PC-3 (cell line): ENCODE measurements at regions not wholly inside any gene's neighbourhood (a gene's known extent, or its start where the extent isn't known, plus 50 kb on each side); places are given as distances from the start of the nearest gene placed in this dataset.

Source experiments
- ATAC-seq: fragments of 200-7000 bp; cut with Tn5 transposase; 2 replicates; pipeline ENCODE4 v1.9.1; 2020; ENCODE audit warnings: mild to moderate bottlenecking, moderate library complexity
- BruUV-seq: library from RNA; stranded (reverse); fragments of 400-500 nt; replicated peaks from 2 replicates; lab custom pipeline; 2021; lab: Mats Ljungman, UMichigan
- CTCF ChIA-PET: fragments of 300-600 bp; sonication (Branson Sonifier 250); formaldehyde crosslinking; loops from one replicate; lab custom pipeline; 2022; ENCODE audit warnings: antibody characterized with exemption; lab: Charles Lee
- POLR2A ChIA-PET: fragments of 300-600 bp; sonication (Branson Sonifier 250); formaldehyde crosslinking; loops from one replicate; lab custom pipeline; 2022; ENCODE audit warnings: antibody characterized with exemption; ENCODE audit not compliant: unreplicated experiment; lab: Charles Lee
- DNase-seq: peaks from one replicate; pipeline ENCODE4 v3.0.0-alpha.2; 2015
- H2AFZ ChIP-seq: fragments of 300-600 bp; sonication (generic); 2 replicates; pipeline ENCODE4 v1.6.0; 2016; ENCODE audit warnings: antibody characterized with exemption, low read length
- H3F3A ChIP-seq: fragments of 300-600 bp; sonication (generic); one replicate; pipeline ENCODE4 v1.6.0; 2017; ENCODE audit warnings: antibody characterized with exemption, low read length, control low read depth, mild to moderate bottlenecking; ENCODE audit not compliant: unreplicated experiment
- H3K27ac ChIP-seq: fragments of 300-600 bp; sonication (generic); 2 replicates; pipeline ENCODE4 v1.5.1; 2016; ENCODE audit warnings: mild to moderate bottlenecking, low read length
- H3K27me3 ChIP-seq: fragments of 300-600 bp; sonication (generic); 2 replicates; pipeline ENCODE4 v1.6.1; 2016; ENCODE audit warnings: low read length, mixed read lengths
- H3K36me3 ChIP-seq: fragments of 300-600 bp; sonication (generic); 2 replicates; pipeline ENCODE4 v1.6.1; 2016; ENCODE audit warnings: low read depth, mixed run types, low read length, mixed read lengths
- H3K4me1 ChIP-seq: fragments of 300-600 bp; sonication (generic); 2 replicates; pipeline ENCODE4 v1.5.1; 2016; ENCODE audit warnings: low read length; ENCODE audit not compliant: insufficient read depth
- H3K4me2 ChIP-seq: fragments of 300-600 bp; sonication (generic); 2 replicates; pipeline ENCODE4 v1.6.0; 2016; ENCODE audit warnings: low read length
- H3K4me3 ChIP-seq: fragments of 300-600 bp; sonication (generic); 2 replicates; pipeline ENCODE4 v1.5.1; 2016; ENCODE audit warnings: mild to moderate bottlenecking, low read length, mixed read lengths
- H3K79me2 ChIP-seq: fragments of 300-600 bp; sonication (generic); 2 replicates; pipeline ENCODE4 v1.6.1; 2017; ENCODE audit warnings: low read length, mixed read lengths
- H3K9ac ChIP-seq: fragments of 300-600 bp; sonication (generic); 2 replicates; pipeline ENCODE4 v1.6.0; 2016; ENCODE audit warnings: mild to moderate bottlenecking, low read length
- H3K9me2 ChIP-seq: fragments of 300-600 bp; sonication (generic); replicated peaks from 2 replicates; pipeline ENCODE4 v1.6.1; 2016; ENCODE audit warnings: mixed run types, low read length, mixed read lengths
- H3K9me3 ChIP-seq: fragments of 300-600 bp; sonication (generic); 2 replicates; pipeline ENCODE4 v1.6.1; 2016; ENCODE audit warnings: low read length, mixed read lengths
- H4K20me1 ChIP-seq: fragments of 300-600 bp; sonication (generic); 2 replicates; pipeline ENCODE4 v1.6.1; 2016; ENCODE audit warnings: low read length, mixed read lengths
- EZH2 ChIP-seq: fragments of 300-600 bp; sonication (generic); IDR thresholded peaks from one replicate; pipeline ENCODE4 v1.6.1; 2017; ENCODE audit warnings: antibody characterized with exemption, mild to moderate bottlenecking, low read length; ENCODE audit not compliant: unreplicated experiment
- EZH2phosphoT487 ChIP-seq: fragments of 300-600 bp; sonication (generic); IDR thresholded peaks from 2 replicates; pipeline ENCODE4 v1.6.1; 2018; ENCODE audit warnings: mild to moderate bottlenecking, antibody characterized with exemption, low read length, borderline replicate concordance
- intact Hi-C: fragments of 100-400 bp; cut with micrococcal nuclease; formaldehyde crosslinking; loops from 2 replicates; pipeline ENCODE4 v1.9.0; 2023
- TF ChIP-seq, protein P1 (sequence below): fragments of 300-600 bp; sonication (generic); conservative IDR thresholded peaks from 2 replicates; pipeline ENCODE4 v1.5.1; 2017; ENCODE audit warnings: antibody characterized with exemption, low read depth, mild to moderate bottlenecking, low read length

DNA sequence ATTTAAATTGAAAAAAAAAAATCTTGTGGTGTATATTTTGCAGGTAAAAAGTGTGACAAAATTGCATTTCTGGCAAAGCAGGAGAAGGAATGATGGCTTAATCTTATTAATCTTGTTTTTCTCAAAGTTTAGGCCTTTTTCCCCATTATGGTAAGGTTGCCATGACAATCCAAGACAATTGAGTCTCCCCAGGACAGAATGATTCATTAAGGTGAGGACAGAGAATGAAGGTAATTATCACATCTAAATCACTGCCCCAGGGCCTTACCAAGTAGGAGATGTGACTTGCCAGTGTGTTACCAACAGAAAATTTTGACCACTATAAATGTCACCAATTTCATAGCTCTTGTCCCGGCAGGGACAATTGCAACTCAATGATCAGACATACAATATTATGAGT is 439.2 kb downstream of the DNAH5 start:
- no TSS peak for BruUV-seq
- Histone ChIP-seq H3F3A (no peaks in the 10 kb centered on the region), H3K4me1 (peaks cover 15% of the 10 kb centered on the region), H3K4me2 (no peak overlapping the region), H4K20me1 (no peaks in the 10 kb centered on the region), H3K27me3 (no peaks in the 10 kb centered on the region), H3K9ac (no peak overlapping the region), H3K9me3 (no peaks in the 10 kb centered on the region), H2AFZ (no peak overlapping the region), H3K27ac (no peak overlapping the region), H3K9me2 (no peaks in the 10 kb centered on the region), H3K79me2 (no peaks in the 10 kb centered on the region), H3K4me3 (no peak overlapping the region), H3K36me3 (no peaks in the 10 kb centered on the region)
- no peak for ATAC-seq
- ChIA-PET CTCF (no interaction called here), POLR2A (no interaction called here)
- TF ChIP-seq EZH2phosphoT487 (no peak), EZH2 (no peak)
- TF ChIP-seq, protein P1, sequence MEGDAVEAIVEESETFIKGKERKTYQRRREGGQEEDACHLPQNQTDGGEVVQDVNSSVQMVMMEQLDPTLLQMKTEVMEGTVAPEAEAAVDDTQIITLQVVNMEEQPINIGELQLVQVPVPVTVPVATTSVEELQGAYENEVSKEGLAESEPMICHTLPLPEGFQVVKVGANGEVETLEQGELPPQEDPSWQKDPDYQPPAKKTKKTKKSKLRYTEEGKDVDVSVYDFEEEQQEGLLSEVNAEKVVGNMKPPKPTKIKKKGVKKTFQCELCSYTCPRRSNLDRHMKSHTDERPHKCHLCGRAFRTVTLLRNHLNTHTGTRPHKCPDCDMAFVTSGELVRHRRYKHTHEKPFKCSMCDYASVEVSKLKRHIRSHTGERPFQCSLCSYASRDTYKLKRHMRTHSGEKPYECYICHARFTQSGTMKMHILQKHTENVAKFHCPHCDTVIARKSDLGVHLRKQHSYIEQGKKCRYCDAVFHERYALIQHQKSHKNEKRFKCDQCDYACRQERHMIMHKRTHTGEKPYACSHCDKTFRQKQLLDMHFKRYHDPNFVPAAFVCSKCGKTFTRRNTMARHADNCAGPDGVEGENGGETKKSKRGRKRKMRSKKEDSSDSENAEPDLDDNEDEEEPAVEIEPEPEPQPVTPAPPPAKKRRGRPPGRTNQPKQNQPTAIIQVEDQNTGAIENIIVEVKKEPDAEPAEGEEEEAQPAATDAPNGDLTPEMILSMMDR, result no peak
- DNase-seq, result no peak
- intact Hi-C loops, result no loop called here

DNA sequence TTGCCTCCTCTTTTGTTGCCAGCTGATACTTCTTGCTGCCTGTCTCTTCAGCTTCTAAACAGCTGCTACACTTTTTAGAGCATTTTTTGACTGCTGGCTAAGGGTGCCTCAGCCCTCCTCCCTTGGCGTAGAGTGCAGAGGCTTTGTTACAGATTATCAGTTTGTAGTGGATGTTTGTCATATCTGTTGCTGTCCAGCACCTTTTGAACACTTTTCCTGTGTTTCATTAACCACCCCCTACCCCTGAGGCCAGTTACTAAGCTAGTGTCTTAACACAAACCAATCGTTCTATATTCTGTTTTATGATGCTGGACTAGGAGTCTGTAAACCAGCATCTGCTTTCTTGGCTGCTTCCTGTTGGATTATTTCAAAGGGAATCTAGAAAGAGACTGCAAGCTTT is 441.5 kb downstream of the DNAH5 start:
- TF ChIP-seq EZH2phosphoT487 (no peak), EZH2 (no peak)
- TF ChIP-seq, protein P1, result no peak
- H3K27ac ChIP-seq, result no peak overlapping the region
- no peaks in the 10 kb centered on the region for H4K20me1 ChIP-seq
- ChIA-PET POLR2A (no interaction called here), CTCF (no interaction called here)
- peaks cover 6% of the 10 kb centered on the region for H3F3A ChIP-seq
- no peak overlapping the region for H3K4me2 ChIP-seq
- no peak for ATAC-seq
- no TSS peak for BruUV-seq
- H3K27me3 ChIP-seq, result no peaks in the 10 kb centered on the region
- no peaks in the 10 kb centered on the region for H3K9me2 ChIP-seq
- no peaks in the 10 kb centered on the region for H3K79me2 ChIP-seq
- DNase-seq, result peak; percentile 42
- H3K36me3 ChIP-seq, result no peaks in the 10 kb centered on the region
- intact Hi-C loops, result no loop called here
- no peak overlapping the region for H3K4me3 ChIP-seq
- peaks cover 22% of the 10 kb centered on the region for H3K4me1 ChIP-seq
- H3K9me3 ChIP-seq, result no peaks in the 10 kb centered on the region
- H3K9ac ChIP-seq, result no peak overlapping the region
- no peak overlapping the region for H2AFZ ChIP-seq

DNA sequence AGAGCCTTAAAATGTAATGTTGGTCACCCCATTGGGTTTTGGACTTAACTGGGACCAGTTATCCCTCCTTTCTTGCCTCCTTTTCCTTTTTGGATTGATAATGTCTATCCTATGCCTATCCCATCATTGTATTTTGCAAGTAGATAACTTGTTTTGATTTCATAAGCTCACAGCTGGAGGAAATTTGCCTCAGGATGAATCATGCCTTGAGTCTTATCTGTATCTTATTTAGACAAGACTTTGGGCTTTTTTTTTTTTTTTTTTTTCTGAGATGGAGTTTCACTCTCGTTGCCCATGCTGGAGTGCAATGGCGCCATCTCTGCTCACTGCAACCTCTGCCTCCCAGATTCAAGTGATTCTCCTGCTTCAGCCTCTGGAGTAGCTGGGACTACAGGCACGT is 443.3 kb downstream of the DNAH5 start:
- Histone ChIP-seq H3K4me2 (no peak overlapping the region), H3K79me2 (no peaks in the 10 kb centered on the region), H3K4me3 (no peak overlapping the region), H2AFZ (no peak overlapping the region), H3K27ac (no peak overlapping the region), H3K9me3 (no peaks in the 10 kb centered on the region), H3K4me1 (peaks cover 37% of the 10 kb centered on the region), H3K9me2 (no peaks in the 10 kb centered on the region), H4K20me1 (no peaks in the 10 kb centered on the region), H3K9ac (no peak overlapping the region), H3K27me3 (no peaks in the 10 kb centered on the region), H3K36me3 (no peaks in the 10 kb centered on the region), H3F3A (peaks cover 6% of the 10 kb centered on the region)
- DNase-seq (peak; percentile 43), ATAC-seq (no peak)
- TF ChIP-seq EZH2 (no peak), EZH2phosphoT487 (no peak)
- TF ChIP-seq, protein P1, result no peak
- ChIA-PET POLR2A (no interaction called here), CTCF (no interaction called here)
- intact Hi-C loops, result no loop called here
- BruUV-seq, result no TSS peak
